GM12878 (cell line): ENCODE measurements at regions not wholly inside any gene's neighbourhood (a gene's known extent, or its start where the extent isn't known, plus 50 kb on each side); places are given as distances from the start of the nearest gene placed in this dataset.

Source experiments
- ATF3 ChIP-seq: IDR thresholded peaks from 2 replicates; pipeline ENCODE4 v1.6.1; 2011; ENCODE audit warnings: low read depth, mild to moderate bottlenecking, low read length, moderate library complexity, borderline replicate concordance; ENCODE audit errors: extremely low read depth
- BHLHE40 ChIP-seq, 2 experiments: fragments of 450-650 bp in 1 of 2; IDR thresholded peaks; 2 replicates each; pipeline ENCODE4 v1.6.1; 2011 to 2017; ENCODE audit warnings: low read depth in 2 of 2, borderline replicate concordance in 1 of 2, improper control_type of control experiment in 1 of 2, low read length in 1 of 2, mild to moderate bottlenecking in 1 of 2
- CTCF ChIP-seq, 3 experiments: IDR thresholded peaks in 2 of 3; conservative IDR thresholded peaks in 1 of 3; 2 replicates each; pipeline ENCODE4 v1.5.1; 2011; ENCODE audit warnings: low read depth in 3 of 3, low read length in 3 of 3, mild to moderate bottlenecking in 3 of 3, control low read depth in 2 of 3, moderate library complexity in 2 of 3, inconsistent platforms in 1 of 3, mixed read lengths in 1 of 3; ENCODE audit not compliant: control insufficient read depth in 2 of 3, insufficient read depth in 1 of 3; ENCODE audit errors: extremely low read depth in 1 of 3
- E2F4 ChIP-seq: IDR thresholded peaks from 2 replicates; pipeline ENCODE4 v1.6.1; 2012; ENCODE audit warnings: low read depth, low read length, improper control_type of control experiment
- GATAD2B ChIP-seq: fragments of 450-650 bp; conservative IDR thresholded peaks from 2 replicates; pipeline ENCODE4 v1.6.1; 2017; ENCODE audit warnings: low read depth, mild to moderate bottlenecking, moderate library complexity
- LARP7 ChIP-seq: fragments of 450-650 bp; IDR thresholded peaks from 2 replicates; pipeline ENCODE4 v1.6.1; 2017; ENCODE audit warnings: mild to moderate bottlenecking
- SMC3 ChIP-seq: IDR thresholded peaks from 2 replicates; pipeline ENCODE4 v1.6.1; 2011; ENCODE audit warnings: low read length, improper control_type of control experiment, borderline replicate concordance
- ZSCAN29 ChIP-seq: fragments of 450-650 bp; IDR thresholded peaks from 2 replicates; pipeline ENCODE4 v1.6.1; 2017; ENCODE audit warnings: mild to moderate bottlenecking, moderate library complexity
- TF ChIP-seq, protein P1 (sequence below): IDR thresholded peaks from 2 replicates; pipeline ENCODE4 v1.6.1; 2012; ENCODE audit warnings: low read length, inconsistent platforms

DNA sequence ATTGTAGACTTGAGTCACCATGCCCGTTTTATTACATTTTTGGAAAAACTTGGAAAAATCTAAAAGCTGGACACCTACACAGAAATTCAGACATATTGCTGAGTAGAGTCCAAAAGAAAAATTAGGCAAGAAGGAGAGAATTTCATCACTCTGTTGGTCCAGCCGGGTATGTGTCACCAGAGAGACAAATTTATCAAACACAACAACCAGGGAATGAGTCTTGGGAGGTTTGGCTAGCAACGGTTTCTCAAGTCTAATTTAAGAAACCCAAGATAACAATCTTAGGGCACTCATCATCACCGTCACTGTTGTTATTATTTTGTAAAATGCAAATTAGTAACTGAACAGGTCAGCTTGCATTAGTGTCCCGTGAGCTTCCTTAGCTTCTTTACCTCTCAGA lies 197.5 kb upstream of the C2CD4B start:
- TF ChIP-seq, protein P1, sequence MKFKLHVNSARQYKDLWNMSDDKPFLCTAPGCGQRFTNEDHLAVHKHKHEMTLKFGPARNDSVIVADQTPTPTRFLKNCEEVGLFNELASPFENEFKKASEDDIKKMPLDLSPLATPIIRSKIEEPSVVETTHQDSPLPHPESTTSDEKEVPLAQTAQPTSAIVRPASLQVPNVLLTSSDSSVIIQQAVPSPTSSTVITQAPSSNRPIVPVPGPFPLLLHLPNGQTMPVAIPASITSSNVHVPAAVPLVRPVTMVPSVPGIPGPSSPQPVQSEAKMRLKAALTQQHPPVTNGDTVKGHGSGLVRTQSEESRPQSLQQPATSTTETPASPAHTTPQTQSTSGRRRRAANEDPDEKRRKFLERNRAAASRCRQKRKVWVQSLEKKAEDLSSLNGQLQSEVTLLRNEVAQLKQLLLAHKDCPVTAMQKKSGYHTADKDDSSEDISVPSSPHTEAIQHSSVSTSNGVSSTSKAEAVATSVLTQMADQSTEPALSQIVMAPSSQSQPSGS = no peak
- no peak for TF ChIP-seq BHLHE40 (IDR thresholded peaks at IDR 0.05; ENCODE audit: borderline replicate concordance in 1 of 2, low read depth in 2 of 2, low read length in 1 of 2)
- no peak for TF ChIP-seq LARP7
- TF ChIP-seq E2F4 = no peak
- no peak for TF ChIP-seq CTCF (IDR thresholded peaks at IDR 0.05 in 2 of 3, conservative IDR thresholded peaks at IDR 0.05 in 1 of 3; ENCODE audit: control insufficient read depth in 2 of 3, extremely low read depth in 1 of 3, insufficient read depth in 1 of 3, low read depth in 3 of 3, low read length in 3 of 3)
- no peak for TF ChIP-seq SMC3
- no peak for TF ChIP-seq ZSCAN29
- no peak for TF ChIP-seq GATAD2B
- TF ChIP-seq ATF3 = no peak
